Panc1 (cell line): ENCODE measurements at regions not wholly inside any gene's neighbourhood (a gene's known extent, or its start where the extent isn't known, plus 50 kb on each side); places are given as distances from the start of the nearest gene placed in this dataset.

Experiments
- ATAC-seq: fragments of 200-7000 bp; cut with Tn5 transposase; 2 replicates; pipeline ENCODE4 v1.9.1; 2020; ENCODE audit warnings: mild to moderate bottlenecking, moderate library complexity
- BruUV-seq: library from RNA; stranded (reverse); fragments of 400-500 nt; replicated peaks from 2 replicates; lab custom pipeline; 2021; lab: Mats Ljungman, UMichigan
- CTCF ChIA-PET: fragments of 300-600 bp; sonication (Branson Sonifier 250); formaldehyde crosslinking; loops from one replicate; lab custom pipeline; 2022; ENCODE audit warnings: antibody characterized with exemption; lab: Charles Lee
- POLR2A ChIA-PET: fragments of 300-600 bp; sonication (Branson Sonifier 250); formaldehyde crosslinking; loops from one replicate; lab custom pipeline; 2022; ENCODE audit warnings: antibody characterized with exemption; lab: Charles Lee
- DNase-seq: peaks from one replicate; pipeline ENCODE4 v3.0.0-alpha.2; 2010; ENCODE audit warnings: low read depth, low spot score
- H3K27ac ChIP-seq: 2 replicates; pipeline ENCODE4 v1.5.1; 2011; ENCODE audit warnings: mild to moderate bottlenecking, low read length, inconsistent platforms
- H3K27me3 ChIP-seq: fragments of 200-500 bp; sonication (Bioruptor generic); 2 replicates; pipeline ENCODE4 v1.6.0; 2014; ENCODE audit warnings: low read length, inconsistent platforms; ENCODE audit not compliant: control insufficient read depth, insufficient read depth
- H3K36me3 ChIP-seq: fragments of 200-500 bp; sonication (Bioruptor generic); 2 replicates; pipeline ENCODE4 v1.5.1; 2014; ENCODE audit warnings: inconsistent platforms, mild to moderate bottlenecking, low read length, moderate library complexity; ENCODE audit not compliant: control insufficient read depth, insufficient read depth
- H3K4me1 ChIP-seq: 2 replicates; pipeline ENCODE4 v1.5.1; 2011; ENCODE audit warnings: inconsistent platforms, mild to moderate bottlenecking, low read length, moderate library complexity; ENCODE audit not compliant: control insufficient read depth, insufficient read depth
- H3K4me3 ChIP-seq, 2 experiments: 2 replicates each; pipeline ENCODE4 v1.5.1; 2011 to 2012; ENCODE audit warnings: low read depth in 2 of 2, low read length in 2 of 2, mild to moderate bottlenecking in 2 of 2, inconsistent platforms in 1 of 2, moderate library complexity in 1 of 2
- H3K9me3 ChIP-seq: fragments of 200-500 bp; sonication (Bioruptor generic); 2 replicates; pipeline ENCODE4 v1.5.1; 2014; ENCODE audit warnings: low read depth, mild to moderate bottlenecking, inconsistent platforms, low read length, moderate library complexity; ENCODE audit not compliant: control insufficient read depth, insufficient read depth
- POLR2AphosphoS5 ChIP-seq: IDR thresholded peaks from 2 replicates; pipeline ENCODE4 v1.6.1; 2012; ENCODE audit warnings: mild to moderate bottlenecking, low read depth, low read length, moderate library complexity
- SIN3A ChIP-seq: IDR thresholded peaks from 2 replicates; pipeline ENCODE4 v1.6.1; 2012; ENCODE audit warnings: low read depth, mild to moderate bottlenecking, low read length, moderate library complexity, borderline replicate concordance; ENCODE audit not compliant: insufficient read depth
- TCF7L2 ChIP-seq: IDR thresholded peaks from 2 replicates; pipeline ENCODE4 v1.6.1; 2011; ENCODE audit warnings: mild to moderate bottlenecking, low read depth, low read length, inconsistent platforms
- in situ Hi-C: cut with HindIII; loops from 2 replicates; pipeline ENCODE4 v1.10.0; 2016; ENCODE audit warnings: low sequenced_read_pairs, low pct_unique_long_range_greater_than_20kb
- intact Hi-C: fragments of 100-400 bp; cut with micrococcal nuclease; formaldehyde crosslinking; loops from one replicate; pipeline ENCODE4 v1.10.0; 2022; ENCODE audit not compliant: unreplicated experiment
- TF ChIP-seq, protein P1 (sequence below), 2 experiments: IDR thresholded peaks; 2 replicates each; pipeline ENCODE4 v1.6.1; 2011 to 2012; ENCODE audit warnings: low read depth in 2 of 2, control low read depth in 1 of 2, low read length in 1 of 2, mild to moderate bottlenecking in 1 of 2, moderate library complexity in 1 of 2; ENCODE audit not compliant: insufficient read depth in 1 of 2
- TF ChIP-seq, protein P2 (sequence below): fragments of 450-650 bp; IDR thresholded peaks from 2 replicates; pipeline ENCODE4 v1.5.1; 2017; ENCODE audit warnings: mild to moderate bottlenecking

DNA sequence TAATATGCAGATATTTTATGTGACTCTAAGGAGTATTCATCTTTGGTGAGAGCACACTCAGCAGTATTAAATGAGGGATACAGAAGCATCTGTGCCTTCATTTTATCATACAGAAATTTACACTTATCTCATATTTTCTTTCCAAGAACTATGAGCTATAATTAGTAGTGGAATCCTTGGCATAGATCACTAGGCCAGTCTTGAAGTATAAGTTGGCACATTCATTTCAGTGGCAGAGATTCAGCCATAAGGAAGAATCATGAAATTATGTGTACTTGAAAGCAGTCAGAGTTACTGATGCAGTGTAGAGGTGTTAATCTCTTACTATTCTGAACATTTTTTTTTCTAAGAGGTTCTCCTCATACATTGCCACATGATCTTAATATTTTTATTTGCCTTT is 393.6 kb upstream of the GOLIM4 start:
- DNase-seq, result no peak
- no peak overlapping the region for H3K27ac ChIP-seq
- no peaks in the 10 kb centered on the region for H3K9me3 ChIP-seq
- intact Hi-C loops, result no loop called here
- ATAC-seq, result no peak
- in situ Hi-C loops, result no loop called here
- POLR2A ChIA-PET, result no interaction called here
- TF ChIP-seq TCF7L2 (no peak), SIN3A (no peak), POLR2AphosphoS5 (no peak)
- TF ChIP-seq, protein P1, sequence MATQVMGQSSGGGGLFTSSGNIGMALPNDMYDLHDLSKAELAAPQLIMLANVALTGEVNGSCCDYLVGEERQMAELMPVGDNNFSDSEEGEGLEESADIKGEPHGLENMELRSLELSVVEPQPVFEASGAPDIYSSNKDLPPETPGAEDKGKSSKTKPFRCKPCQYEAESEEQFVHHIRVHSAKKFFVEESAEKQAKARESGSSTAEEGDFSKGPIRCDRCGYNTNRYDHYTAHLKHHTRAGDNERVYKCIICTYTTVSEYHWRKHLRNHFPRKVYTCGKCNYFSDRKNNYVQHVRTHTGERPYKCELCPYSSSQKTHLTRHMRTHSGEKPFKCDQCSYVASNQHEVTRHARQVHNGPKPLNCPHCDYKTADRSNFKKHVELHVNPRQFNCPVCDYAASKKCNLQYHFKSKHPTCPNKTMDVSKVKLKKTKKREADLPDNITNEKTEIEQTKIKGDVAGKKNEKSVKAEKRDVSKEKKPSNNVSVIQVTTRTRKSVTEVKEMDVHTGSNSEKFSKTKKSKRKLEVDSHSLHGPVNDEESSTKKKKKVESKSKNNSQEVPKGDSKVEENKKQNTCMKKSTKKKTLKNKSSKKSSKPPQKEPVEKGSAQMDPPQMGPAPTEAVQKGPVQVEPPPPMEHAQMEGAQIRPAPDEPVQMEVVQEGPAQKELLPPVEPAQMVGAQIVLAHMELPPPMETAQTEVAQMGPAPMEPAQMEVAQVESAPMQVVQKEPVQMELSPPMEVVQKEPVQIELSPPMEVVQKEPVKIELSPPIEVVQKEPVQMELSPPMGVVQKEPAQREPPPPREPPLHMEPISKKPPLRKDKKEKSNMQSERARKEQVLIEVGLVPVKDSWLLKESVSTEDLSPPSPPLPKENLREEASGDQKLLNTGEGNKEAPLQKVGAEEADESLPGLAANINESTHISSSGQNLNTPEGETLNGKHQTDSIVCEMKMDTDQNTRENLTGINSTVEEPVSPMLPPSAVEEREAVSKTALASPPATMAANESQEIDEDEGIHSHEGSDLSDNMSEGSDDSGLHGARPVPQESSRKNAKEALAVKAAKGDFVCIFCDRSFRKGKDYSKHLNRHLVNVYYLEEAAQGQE (IDR thresholded peaks at IDR 0.05; ENCODE audit: insufficient read depth in 1 of 2, low read depth in 2 of 2, low read length in 1 of 2), result no peak
- TF ChIP-seq, protein P2, sequence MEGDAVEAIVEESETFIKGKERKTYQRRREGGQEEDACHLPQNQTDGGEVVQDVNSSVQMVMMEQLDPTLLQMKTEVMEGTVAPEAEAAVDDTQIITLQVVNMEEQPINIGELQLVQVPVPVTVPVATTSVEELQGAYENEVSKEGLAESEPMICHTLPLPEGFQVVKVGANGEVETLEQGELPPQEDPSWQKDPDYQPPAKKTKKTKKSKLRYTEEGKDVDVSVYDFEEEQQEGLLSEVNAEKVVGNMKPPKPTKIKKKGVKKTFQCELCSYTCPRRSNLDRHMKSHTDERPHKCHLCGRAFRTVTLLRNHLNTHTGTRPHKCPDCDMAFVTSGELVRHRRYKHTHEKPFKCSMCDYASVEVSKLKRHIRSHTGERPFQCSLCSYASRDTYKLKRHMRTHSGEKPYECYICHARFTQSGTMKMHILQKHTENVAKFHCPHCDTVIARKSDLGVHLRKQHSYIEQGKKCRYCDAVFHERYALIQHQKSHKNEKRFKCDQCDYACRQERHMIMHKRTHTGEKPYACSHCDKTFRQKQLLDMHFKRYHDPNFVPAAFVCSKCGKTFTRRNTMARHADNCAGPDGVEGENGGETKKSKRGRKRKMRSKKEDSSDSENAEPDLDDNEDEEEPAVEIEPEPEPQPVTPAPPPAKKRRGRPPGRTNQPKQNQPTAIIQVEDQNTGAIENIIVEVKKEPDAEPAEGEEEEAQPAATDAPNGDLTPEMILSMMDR, result no peak
- CTCF ChIA-PET, result no interaction called here
- no peak overlapping the region for H3K4me3 ChIP-seq
- H3K36me3 ChIP-seq, result no peaks in the 10 kb centered on the region
- no TSS peak for BruUV-seq
- H3K4me1 ChIP-seq, result no peaks in the 10 kb centered on the region
- no peaks in the 10 kb centered on the region for H3K27me3 ChIP-seq

DNA sequence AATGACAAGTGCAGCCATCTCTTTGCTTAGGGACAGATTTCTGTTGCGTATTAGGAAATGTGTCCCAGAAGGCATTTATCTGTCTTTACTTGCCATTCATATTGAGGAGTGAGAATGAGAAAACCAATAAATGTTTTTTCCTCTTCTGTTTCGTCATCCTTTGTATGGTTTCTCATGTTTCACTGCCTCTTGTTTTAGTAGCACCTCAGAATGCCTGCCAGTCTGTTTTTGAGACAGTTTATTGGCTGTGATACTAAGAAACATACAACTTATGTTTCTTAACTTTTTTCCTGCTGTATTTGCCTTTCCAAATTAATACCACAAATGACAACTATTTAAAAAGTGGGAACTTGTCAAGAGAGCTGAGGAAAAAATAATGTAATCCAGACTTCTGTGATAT is 390.2 kb upstream of the GOLIM4 start:
- ATAC-seq (no peak), DNase-seq (no peak)
- H3K4me1 ChIP-seq, result no peaks in the 10 kb centered on the region
- no peaks in the 10 kb centered on the region for H3K27me3 ChIP-seq
- ChIA-PET CTCF (no interaction called here), POLR2A (no interaction called here)
- no peaks in the 10 kb centered on the region for H3K36me3 ChIP-seq
- TF ChIP-seq, protein P1 (IDR thresholded peaks at IDR 0.05; ENCODE audit: insufficient read depth in 1 of 2, low read depth in 2 of 2, low read length in 1 of 2), result no peak
- TF ChIP-seq, protein P2, result no peak
- no peak for TF ChIP-seq POLR2AphosphoS5
- TF ChIP-seq TCF7L2, result no peak
- no peak for TF ChIP-seq SIN3A
- intact Hi-C loops (no loop called here), in situ Hi-C loops (no loop called here)
- H3K27ac ChIP-seq, result no peak overlapping the region
- BruUV-seq, result no TSS peak
- H3K9me3 ChIP-seq, result no peaks in the 10 kb centered on the region
- H3K4me3 ChIP-seq, result no peak overlapping the region
